Colonic mucosa (tissue), 4 donors: ENCODE measurements at regions not wholly inside any gene's neighbourhood (a gene's known extent, or its start where the extent isn't known, plus 50 kb on each side); places are given as distances from the start of the nearest gene placed in this dataset.
A peak's percentile ranks its signal among the peaks of the same experiment; 100 is the strongest.

Experiments used
- DNase-seq: peaks from one replicate; pipeline ENCODE4 v3.0.0-alpha.2; 2020
- H3K27ac ChIP-seq: fragments of 200-600 bp; one replicate; pipeline ENCODE4 v1.8.0; 2021
- H3K27me3 ChIP-seq: fragments of 200-600 bp; one replicate; pipeline ENCODE4 v1.8.0; 2021
- H3K36me3 ChIP-seq: fragments of 200-600 bp; one replicate; pipeline ENCODE4 v1.8.0; 2021
- H3K4me1 ChIP-seq: fragments of 200-600 bp; one replicate; pipeline ENCODE4 v1.8.0; 2021; ENCODE audit warnings: mild to moderate bottlenecking
- H3K4me3 ChIP-seq: fragments of 200-600 bp; one replicate; pipeline ENCODE4 v1.8.0; 2021
- H3K9ac ChIP-seq, 2 donors: one replicate each; pipeline ENCODE4 v1.7.0; 2013; ENCODE audit warnings: control low read depth in 2 of 2, low read depth in 2 of 2, low read length in 2 of 2
- H3K9me3 ChIP-seq: fragments of 200-600 bp; one replicate; pipeline ENCODE4 v1.8.0; 2021
- intact Hi-C: fragments of 100-400 bp; cut with DNase I; formaldehyde crosslinking; loops from one replicate; pipeline ENCODE4 v1.14.1; 2022
- TF ChIP-seq, protein P1 (sequence below): fragments of 200-600 bp; IDR thresholded peaks from one replicate; pipeline ENCODE4 v1.8.0; 2022; ENCODE audit warnings: antibody characterized with exemption, mild to moderate bottlenecking
- donor health status: healthy.
- donor health status: DM: no; HTN: no; CAD: no.
- donor health status: DM: no; HTN: no; CAD: no.

DNA sequence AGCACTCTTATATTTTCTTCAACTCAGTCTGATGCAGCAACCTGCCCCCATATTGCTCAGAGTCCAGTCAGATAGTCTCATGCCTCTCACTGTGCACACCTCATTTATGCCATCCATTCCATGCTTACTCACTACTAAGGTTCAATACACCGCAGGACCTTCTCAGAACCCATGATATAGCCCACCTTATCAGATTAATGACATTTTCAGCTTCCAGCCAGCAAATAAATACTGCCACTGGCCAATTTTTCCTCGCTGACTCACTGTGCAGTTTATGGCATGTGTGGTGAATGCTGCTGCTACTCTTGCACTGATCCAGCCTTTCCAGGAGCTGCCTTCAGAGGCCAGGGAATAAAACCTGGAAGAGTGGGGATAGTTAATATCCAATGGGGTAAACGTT lies 380.6 kb upstream of the SPOCK3 start:
- intact Hi-C loops = no loop called here
- no peak for DNase-seq
- Histone ChIP-seq H3K36me3 (no peaks in the 10 kb centered on the region), H3K9me3 (no peaks in the 10 kb centered on the region), H3K4me3 (no peak overlapping the region), H3K9ac (no peak overlapping the region), H3K27ac (no peak overlapping the region), H3K27me3 (no peaks in the 10 kb centered on the region), H3K4me1 (no peaks in the 10 kb centered on the region)
- TF ChIP-seq, protein P1, sequence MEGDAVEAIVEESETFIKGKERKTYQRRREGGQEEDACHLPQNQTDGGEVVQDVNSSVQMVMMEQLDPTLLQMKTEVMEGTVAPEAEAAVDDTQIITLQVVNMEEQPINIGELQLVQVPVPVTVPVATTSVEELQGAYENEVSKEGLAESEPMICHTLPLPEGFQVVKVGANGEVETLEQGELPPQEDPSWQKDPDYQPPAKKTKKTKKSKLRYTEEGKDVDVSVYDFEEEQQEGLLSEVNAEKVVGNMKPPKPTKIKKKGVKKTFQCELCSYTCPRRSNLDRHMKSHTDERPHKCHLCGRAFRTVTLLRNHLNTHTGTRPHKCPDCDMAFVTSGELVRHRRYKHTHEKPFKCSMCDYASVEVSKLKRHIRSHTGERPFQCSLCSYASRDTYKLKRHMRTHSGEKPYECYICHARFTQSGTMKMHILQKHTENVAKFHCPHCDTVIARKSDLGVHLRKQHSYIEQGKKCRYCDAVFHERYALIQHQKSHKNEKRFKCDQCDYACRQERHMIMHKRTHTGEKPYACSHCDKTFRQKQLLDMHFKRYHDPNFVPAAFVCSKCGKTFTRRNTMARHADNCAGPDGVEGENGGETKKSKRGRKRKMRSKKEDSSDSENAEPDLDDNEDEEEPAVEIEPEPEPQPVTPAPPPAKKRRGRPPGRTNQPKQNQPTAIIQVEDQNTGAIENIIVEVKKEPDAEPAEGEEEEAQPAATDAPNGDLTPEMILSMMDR = no peak

DNA sequence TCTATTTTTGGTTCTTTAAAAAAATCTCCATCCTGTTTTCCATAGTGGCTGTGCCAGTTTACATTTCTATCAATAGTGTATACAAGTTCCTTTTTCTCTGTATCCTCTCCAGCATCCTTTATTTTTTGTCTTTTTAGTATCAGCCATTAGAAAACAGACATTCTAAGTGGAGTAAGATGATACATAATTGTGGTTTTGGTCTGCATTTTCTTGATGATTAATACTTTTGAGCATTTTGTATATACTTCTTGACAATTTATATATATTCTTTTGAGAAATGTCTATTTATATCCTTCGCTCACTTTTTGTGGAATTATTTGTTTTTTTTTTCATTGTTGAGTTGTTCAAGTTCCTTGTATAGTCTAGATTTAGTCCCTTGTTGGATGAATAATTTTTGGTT lies 382.2 kb upstream of the SPOCK3 start:
- no peaks in the 10 kb centered on the region for H3K36me3 ChIP-seq
- H3K4me3 ChIP-seq = no peak overlapping the region
- intact Hi-C loops = no loop called here
- H3K4me1 ChIP-seq = no peaks in the 10 kb centered on the region
- TF ChIP-seq, protein P1 = no peak
- no peaks in the 10 kb centered on the region for H3K9me3 ChIP-seq
- DNase-seq = no peak
- no peak overlapping the region for H3K27ac ChIP-seq
- no peak overlapping the region for H3K9ac ChIP-seq
- no peaks in the 10 kb centered on the region for H3K27me3 ChIP-seq

DNA sequence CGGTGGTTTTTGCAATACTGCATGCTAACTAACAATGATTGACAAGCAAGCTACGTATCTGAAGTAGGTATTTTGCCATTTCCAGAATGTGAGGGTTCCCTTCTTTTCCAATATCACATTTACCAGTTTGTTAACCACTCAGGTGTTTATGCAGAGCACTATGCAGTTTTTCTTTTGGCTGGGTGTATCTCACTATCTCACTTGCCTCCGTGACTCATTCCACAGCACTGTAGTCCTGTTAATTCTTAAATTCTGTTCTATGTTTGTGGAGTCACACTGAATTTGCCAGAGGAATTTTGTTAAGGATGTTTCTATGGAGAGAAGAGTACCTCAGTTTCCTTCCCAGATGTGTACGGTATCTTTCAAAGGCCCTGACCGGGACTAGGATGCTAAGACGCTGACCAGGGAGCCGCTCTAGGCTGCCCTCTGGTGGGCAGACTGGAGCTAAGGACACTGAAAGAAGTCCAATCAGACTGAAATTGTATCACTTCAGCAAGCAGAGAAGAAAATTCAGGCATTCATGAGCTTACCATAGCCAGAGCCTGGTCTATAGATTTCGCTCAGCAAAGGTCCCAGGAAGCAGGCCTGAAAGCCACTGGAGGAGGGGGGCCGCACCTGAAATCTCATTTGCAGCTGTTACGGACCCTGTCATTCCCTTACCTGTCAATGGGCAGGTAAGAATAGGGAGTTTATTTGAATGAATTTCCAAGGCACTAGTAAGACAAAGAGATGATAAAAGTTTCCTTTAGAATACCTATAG lies 388.4 kb upstream of the SPOCK3 start:
- Histone ChIP-seq H3K4me3 (no peak overlapping the region), H3K27me3 (no peaks in the 10 kb centered on the region), H3K27ac (no peak overlapping the region), H3K9ac (no peak overlapping the region), H3K36me3 (no peaks in the 10 kb centered on the region), H3K4me1 (no peaks in the 10 kb centered on the region), H3K9me3 (no peaks in the 10 kb centered on the region)
- TF ChIP-seq, protein P1 = peak; percentile 39
- DNase-seq = peak; percentile 34
- intact Hi-C loops = loop anchor here (10.0 kb wide), 1 partner anchor 1458 kb away; no protein-coding TSS in a partner anchor

DNA sequence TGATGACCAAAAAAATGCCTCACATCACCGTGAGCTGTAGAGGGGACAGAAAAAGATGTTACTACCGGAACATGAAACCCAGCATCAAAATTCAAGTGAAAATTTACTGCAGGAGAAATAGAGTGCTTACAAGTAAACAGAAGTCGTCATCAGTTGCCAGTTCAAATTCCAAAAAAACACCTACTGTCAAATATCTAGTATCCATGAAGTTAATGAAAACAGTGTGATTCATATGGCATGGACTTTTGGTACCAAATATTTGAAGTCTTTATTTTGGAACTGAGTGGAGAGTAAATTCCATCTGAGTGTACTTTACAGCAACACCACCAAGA lies 388.9 kb upstream of the SPOCK3 start:
- DNase-seq = no peak
- Histone ChIP-seq H3K27me3 (no peaks in the 10 kb centered on the region), H3K4me3 (no peak overlapping the region), H3K36me3 (no peaks in the 10 kb centered on the region), H3K9me3 (no peaks in the 10 kb centered on the region), H3K4me1 (no peaks in the 10 kb centered on the region), H3K9ac (no peak overlapping the region), H3K27ac (no peak overlapping the region)
- intact Hi-C loops = loop anchor here (10.0 kb wide), 1 partner anchor 1458 kb away; no protein-coding TSS in a partner anchor
- TF ChIP-seq, protein P1 = no peak

DNA sequence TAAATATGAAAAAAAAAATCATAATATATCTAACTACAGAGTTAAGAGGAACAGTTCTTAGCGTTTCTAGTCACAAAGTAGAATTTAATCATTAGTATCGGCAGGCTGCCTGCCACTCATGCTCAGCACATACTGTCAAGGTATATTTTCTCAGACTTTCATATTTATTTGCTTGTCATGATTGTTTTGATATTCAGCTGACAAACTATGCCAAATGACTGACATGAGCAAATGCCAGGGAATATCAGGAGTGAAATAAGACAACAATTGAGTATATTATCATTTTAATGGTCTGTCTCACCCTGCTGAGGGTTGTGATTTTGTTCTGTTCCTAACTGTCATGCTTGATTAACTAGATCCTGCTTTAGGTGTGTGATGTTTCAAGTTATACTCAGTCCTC lies 395.0 kb upstream of the SPOCK3 start:
- intact Hi-C loops = loop anchor here (10.0 kb wide), 1 partner anchor 1464 kb away; no protein-coding TSS in a partner anchor
- Histone ChIP-seq H3K4me1 (no peaks in the 10 kb centered on the region), H3K9ac (no peak overlapping the region), H3K27me3 (no peaks in the 10 kb centered on the region), H3K9me3 (no peaks in the 10 kb centered on the region), H3K4me3 (no peak overlapping the region), H3K36me3 (no peaks in the 10 kb centered on the region), H3K27ac (no peak overlapping the region)
- no peak for DNase-seq
- TF ChIP-seq, protein P1 = no peak
